GM23248 (cell line): ENCODE measurements at regions not wholly inside any gene's neighbourhood (a gene's known extent, or its start where the extent isn't known, plus 50 kb on each side); places are given as distances from the start of the nearest gene placed in this dataset.

Experiments
- EZH2 ChIP-seq: fragments of 200-600 bp; sonication (generic); IDR thresholded peaks from 2 replicates; pipeline ENCODE4 v1.6.1; 2018; ENCODE audit warnings: antibody characterized with exemption, mild to moderate bottlenecking; ENCODE audit not compliant: insufficient read depth, poor library complexity, severe bottlenecking
- EZH2phosphoT487 ChIP-seq: fragments of 200-600 bp; sonication (generic); IDR thresholded peaks from 2 replicates; pipeline ENCODE4 v1.6.1; 2018; ENCODE audit warnings: antibody characterized with exemption, moderate library complexity, mild to moderate bottlenecking, low read depth; ENCODE audit not compliant: insufficient read depth

GRCh38 chr13:34810996-34811395 lies 131.1 kb upstream of the NBEA start:
- no peak for TF ChIP-seq EZH2
- TF ChIP-seq EZH2phosphoT487: no peak
